ENCODE measurements at regions not wholly inside any gene's neighbourhood (a gene's known extent, or its start where the extent isn't known, plus 50 kb on each side); places are given as distances from the start of the nearest gene placed in this dataset.

DNA sequence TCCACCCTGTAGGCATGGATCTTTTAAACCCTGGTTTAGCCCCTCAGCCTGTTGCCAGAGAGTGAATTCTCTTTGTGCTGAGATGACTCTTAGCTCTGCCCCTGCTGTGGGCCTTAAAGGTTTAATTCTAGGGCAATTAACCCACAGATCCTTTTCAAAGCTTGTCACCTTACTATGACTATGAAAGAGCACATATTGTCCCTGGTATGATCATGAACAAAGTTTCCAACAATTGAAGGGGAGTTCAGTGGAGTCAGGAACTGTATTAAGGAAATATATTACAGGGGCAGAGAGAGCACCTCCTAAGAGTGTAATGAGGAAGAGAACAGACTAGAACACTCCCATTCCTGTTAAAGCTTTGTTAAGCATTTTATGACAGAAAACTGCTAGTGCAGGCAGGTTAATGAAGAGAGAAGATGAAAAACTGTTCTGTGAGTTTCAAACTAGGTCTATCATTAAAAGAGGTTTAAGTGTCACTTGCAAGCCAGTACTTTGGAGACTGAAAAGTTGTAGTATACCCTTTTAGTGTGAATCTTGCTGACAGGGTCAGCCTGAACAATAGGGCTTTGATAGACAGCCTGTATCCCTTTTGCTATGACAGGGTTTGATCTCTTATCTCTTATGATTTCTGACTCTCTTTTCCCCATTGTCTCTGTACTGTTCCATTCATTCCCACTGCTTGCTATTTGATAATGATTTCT lies 104.2 kb upstream of the ELL2 start:
- TF ChIP-seq, protein P1, sequence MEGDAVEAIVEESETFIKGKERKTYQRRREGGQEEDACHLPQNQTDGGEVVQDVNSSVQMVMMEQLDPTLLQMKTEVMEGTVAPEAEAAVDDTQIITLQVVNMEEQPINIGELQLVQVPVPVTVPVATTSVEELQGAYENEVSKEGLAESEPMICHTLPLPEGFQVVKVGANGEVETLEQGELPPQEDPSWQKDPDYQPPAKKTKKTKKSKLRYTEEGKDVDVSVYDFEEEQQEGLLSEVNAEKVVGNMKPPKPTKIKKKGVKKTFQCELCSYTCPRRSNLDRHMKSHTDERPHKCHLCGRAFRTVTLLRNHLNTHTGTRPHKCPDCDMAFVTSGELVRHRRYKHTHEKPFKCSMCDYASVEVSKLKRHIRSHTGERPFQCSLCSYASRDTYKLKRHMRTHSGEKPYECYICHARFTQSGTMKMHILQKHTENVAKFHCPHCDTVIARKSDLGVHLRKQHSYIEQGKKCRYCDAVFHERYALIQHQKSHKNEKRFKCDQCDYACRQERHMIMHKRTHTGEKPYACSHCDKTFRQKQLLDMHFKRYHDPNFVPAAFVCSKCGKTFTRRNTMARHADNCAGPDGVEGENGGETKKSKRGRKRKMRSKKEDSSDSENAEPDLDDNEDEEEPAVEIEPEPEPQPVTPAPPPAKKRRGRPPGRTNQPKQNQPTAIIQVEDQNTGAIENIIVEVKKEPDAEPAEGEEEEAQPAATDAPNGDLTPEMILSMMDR (IDR thresholded peaks at IDR 0.05; ENCODE audit: control insufficient read depth, insufficient read depth, low read depth, low read length, missing control alignments) = no peak
- DNase-seq (ENCODE audit: low read depth) = no peak

DNA sequence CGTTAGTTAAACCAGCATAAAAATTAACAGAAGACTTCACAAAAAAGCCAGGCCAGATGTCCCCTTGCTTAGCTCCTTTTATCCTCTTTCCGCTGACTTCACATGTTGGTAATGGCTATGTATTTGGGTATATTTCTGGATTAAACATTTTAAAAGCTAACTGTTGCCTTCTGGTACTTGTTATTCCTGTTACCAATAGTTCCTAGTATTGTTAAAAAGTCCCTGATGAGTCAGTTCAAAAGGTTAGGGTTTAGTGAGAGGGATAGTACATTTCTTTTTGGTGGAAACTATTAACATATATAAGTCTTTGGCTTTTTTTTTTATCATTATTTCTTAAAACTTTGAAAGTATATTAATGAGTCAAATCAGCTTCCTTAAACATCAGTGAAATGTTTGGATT lies 103.2 kb upstream of the ELL2 start:
- TF ChIP-seq, protein P1 (IDR thresholded peaks at IDR 0.05; ENCODE audit: control insufficient read depth, insufficient read depth, low read depth, low read length, missing control alignments) = no peak

More for the DNA sequence above, 104.2 kb upstream of the ELL2 start:
- H3K4me3 ChIP-seq (ENCODE audit: control insufficient read depth, low read depth, low read length) = no peak overlapping the region

DNA sequence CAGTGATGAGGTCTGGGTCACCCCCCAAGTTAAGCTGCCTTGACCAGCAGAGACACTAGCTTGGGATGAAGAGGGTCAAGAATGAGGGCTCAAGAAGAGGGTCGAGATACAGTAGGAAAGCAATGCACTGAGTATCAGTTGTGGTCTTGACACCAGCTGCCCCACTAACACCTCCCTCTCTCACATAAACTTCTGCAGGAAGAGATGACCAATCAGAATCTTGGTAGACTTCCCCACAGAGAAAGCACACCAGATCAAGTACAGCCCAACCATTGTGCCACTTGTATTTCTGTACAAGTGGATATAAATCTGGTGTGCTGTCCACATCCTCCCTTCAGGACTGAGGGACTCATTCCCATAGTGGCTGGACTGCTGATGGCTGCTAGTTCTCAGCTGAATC lies 101.2 kb upstream of the ELL2 start:
- TF ChIP-seq, protein P1 (IDR thresholded peaks at IDR 0.05; ENCODE audit: control insufficient read depth, insufficient read depth, low read depth, low read length, missing control alignments) = no peak
- H3K4me3 ChIP-seq (ENCODE audit: control insufficient read depth, low read depth, low read length) = no peak overlapping the region
- DNase-seq (ENCODE audit: low read depth) = no peak

More for the DNA sequence above, 103.2 kb upstream of the ELL2 start:
- no peak for DNase-seq (ENCODE audit: low read depth)
- no peak overlapping the region for H3K4me3 ChIP-seq (ENCODE audit: control insufficient read depth, low read depth, low read length)

DNA sequence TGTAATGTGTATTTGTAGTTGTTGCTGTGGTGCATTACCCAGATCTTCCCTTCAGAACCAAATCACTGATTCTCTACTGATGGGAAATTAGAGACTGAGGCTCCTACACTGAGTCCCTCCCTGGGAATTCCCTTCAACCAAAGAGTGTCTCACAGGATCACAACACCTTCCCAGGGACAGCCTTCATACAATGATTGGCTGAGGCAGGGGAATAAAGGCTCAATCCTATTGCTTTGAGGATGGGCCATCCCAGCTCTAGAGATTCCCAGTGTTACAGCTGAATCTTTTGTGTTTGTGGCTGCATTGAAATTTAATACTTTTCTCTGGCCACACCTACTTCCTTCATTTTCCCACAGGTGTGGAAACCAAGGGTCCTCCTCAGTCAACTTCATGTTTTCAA lies 96.4 kb upstream of the ELL2 start:
- H3K4me3 ChIP-seq (ENCODE audit: control insufficient read depth, low read depth, low read length) = no peak overlapping the region
- DNase-seq (ENCODE audit: low read depth) = no peak
- TF ChIP-seq, protein P1 (IDR thresholded peaks at IDR 0.05; ENCODE audit: control insufficient read depth, insufficient read depth, low read depth, low read length, missing control alignments) = no peak

DNA sequence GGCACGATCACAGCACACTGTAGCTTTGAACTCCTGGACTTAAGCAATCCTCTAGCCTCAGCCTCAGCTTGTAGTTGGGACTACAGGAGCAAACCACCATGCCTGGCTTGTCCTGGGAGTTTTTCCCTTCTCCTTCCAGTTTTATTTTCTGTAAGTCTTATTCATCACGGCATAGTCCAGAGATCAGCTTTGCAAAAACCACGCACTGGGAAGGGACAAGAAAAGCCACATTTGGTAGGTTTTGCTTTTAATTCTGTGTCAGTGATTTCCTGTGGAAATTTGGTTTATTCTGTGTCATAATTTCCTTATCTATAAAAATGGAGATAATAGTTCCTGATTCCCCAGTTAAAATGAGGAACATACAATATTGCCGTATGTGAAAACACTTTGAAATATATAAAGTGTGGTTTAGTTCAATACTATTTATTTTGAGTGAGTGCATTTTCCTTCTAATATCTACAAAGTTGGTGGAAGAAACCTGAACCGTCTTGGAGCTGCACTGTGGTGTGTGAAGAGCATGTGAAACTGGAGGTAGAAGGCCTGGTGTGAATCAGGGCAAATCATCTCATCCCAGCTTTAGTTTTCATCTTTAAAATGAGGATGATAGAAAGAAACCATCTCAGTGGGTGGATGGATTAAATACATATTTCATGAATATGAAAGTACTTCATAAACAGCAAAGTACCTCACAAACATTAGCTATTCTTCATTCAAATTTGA lies 92.8 kb upstream of the ELL2 start:
- TF ChIP-seq, protein P1 (IDR thresholded peaks at IDR 0.05; ENCODE audit: control insufficient read depth, insufficient read depth, low read depth, low read length, missing control alignments) = no peak
- no peak overlapping the region for H3K4me3 ChIP-seq (ENCODE audit: control insufficient read depth, low read depth, low read length)
- no peak for DNase-seq (ENCODE audit: low read depth)

DNA sequence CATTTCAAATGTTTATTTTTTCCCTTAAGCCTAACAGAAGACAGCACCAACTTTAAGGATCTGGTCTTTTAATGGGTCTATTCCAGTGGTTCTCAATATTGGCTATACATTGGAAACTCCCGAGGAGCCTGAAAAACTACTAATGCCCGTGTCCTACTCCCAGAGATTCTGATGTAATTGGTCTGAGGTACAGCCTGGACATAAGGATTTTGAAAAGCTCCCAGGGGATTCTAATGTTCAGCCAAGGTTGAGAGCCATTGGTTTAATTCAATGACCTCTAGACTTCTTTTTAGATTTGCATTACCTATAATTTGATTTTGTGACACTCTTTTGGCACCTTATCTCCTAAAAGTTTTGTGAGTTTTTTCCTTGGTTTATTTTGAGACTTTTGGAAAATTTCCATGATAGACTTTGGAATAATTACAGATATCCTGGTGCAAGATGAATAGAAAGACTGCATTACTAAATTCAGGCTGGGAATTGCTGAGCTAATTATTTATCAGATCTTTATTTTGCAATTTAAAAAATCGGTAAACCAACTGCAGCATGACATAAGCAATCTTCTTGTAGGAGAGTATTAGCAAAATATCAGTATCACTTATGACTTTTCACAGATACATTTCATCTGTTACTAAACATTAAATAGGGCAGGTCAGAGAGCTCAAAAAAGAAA lies 91.5 kb upstream of the ELL2 start:
- no peak for DNase-seq (ENCODE audit: low read depth)
- no peak overlapping the region for H3K4me3 ChIP-seq (ENCODE audit: control insufficient read depth, low read depth, low read length)
- TF ChIP-seq, protein P1 (IDR thresholded peaks at IDR 0.05; ENCODE audit: control insufficient read depth, insufficient read depth, low read depth, low read length, missing control alignments) = no peak

Measured in AG09309 (cell line).